GM12873 (cell line): ENCODE measurements at regions not wholly inside any gene's neighbourhood (a gene's known extent, or its start where the extent isn't known, plus 50 kb on each side); places are given as distances from the start of the nearest gene placed in this dataset.

ENCODE experiments used
- TF ChIP-seq, protein P1 (sequence below): IDR thresholded peaks from 2 replicates; pipeline ENCODE4 v1.5.1; 2012; ENCODE audit warnings: low read depth, mild to moderate bottlenecking, moderate library complexity, low read length, control low read depth; ENCODE audit not compliant: insufficient read depth; ENCODE audit errors: missing control alignments

DNA sequence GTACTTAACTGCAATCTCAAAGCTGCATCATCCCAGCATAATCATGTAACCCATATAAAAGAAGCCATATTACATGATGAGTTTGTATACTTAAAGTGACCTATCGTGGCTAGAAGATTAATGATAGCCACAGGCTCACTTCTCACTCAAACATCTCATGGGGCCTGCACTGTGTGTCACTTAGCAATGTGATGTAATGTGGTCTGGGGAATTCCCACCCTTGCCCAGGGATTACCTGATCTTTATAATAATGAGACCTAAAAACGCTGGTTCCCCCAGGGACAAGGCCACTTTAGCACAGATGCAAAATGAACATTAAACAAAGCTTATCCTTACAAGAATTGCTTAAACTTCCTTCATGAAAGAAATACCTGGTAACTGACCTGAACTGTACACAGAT is 427.1 kb upstream of the CNTNAP5 start:
- TF ChIP-seq, protein P1, sequence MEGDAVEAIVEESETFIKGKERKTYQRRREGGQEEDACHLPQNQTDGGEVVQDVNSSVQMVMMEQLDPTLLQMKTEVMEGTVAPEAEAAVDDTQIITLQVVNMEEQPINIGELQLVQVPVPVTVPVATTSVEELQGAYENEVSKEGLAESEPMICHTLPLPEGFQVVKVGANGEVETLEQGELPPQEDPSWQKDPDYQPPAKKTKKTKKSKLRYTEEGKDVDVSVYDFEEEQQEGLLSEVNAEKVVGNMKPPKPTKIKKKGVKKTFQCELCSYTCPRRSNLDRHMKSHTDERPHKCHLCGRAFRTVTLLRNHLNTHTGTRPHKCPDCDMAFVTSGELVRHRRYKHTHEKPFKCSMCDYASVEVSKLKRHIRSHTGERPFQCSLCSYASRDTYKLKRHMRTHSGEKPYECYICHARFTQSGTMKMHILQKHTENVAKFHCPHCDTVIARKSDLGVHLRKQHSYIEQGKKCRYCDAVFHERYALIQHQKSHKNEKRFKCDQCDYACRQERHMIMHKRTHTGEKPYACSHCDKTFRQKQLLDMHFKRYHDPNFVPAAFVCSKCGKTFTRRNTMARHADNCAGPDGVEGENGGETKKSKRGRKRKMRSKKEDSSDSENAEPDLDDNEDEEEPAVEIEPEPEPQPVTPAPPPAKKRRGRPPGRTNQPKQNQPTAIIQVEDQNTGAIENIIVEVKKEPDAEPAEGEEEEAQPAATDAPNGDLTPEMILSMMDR = no peak

DNA sequence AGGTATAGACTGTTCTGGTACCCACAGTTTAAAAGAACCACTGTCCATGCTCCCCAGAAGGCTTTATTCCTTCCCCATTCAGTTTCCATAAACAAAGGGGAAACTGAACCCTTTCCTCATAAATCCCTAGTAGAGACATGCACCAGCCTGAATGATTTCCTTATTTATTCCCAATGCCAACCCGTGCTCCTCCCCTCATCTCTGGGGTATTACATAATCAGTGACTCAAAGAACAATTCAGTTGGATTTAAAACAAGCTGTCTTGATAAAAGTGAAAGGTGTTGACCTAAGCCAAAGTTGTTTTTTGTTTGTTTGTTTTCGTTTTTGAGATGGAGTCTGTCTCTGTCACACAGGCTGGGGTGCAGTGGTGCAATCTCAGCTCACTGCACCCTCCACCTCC is 418.5 kb upstream of the CNTNAP5 start:
- TF ChIP-seq, protein P1 = no peak

DNA sequence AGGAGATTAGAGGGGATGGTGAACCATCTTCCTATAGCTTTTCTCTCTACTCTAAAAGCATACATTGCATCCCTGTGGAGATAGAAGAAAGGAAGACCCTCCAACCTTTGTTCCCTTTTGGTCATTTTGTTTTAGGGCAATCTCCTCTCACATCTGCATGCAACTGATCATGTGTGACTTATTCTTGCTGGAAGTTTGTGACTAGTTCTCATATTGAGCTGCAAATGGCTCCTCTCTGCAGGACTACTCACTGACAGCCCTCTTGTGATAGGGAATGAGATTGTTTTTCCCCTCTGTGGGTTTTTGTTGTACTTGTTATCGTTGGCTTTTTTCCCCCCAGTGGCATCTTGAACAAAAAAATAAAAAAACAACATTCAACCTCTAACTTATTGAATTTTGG is 416.0 kb upstream of the CNTNAP5 start:
- TF ChIP-seq, protein P1 = no peak

DNA sequence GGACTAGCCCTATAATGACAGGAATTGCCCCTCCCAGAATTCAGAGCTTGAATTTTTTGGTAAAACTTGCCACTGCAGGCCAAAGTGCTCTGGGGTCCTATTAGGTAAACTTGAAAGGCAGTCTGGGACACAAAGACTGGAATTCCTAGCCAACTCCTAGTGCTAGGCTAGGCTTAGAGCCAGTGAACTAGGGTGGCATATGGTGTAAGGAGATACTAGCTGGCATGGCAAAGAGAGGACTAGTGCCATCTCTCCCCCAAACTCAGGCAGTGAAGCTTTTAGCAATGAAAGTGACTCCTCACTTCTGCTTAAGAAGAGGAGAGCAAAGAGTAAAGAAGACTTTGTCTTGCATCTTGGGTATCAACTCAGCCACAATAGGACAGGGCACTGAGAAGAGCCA is 410.5 kb upstream of the CNTNAP5 start:
- TF ChIP-seq, protein P1 = no peak

DNA sequence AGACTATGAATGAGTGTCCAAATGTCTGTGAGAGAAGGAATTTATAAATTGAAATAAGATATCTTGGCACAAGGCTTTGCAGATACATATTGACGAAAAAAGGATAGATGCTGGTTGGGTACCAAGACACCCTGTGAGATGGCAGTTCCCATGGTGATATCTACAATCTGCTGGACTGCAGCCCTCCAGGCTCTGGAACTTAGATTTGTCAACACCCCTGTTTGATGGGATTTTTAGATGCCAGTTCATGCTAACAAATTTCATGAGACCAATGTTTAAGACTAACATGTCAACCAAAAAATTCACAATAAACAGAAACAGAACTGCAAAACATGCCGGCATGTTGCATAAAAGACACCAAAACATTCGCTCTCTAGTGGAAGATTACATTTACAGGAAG is 400.3 kb upstream of the CNTNAP5 start:
- TF ChIP-seq, protein P1 = no peak

DNA sequence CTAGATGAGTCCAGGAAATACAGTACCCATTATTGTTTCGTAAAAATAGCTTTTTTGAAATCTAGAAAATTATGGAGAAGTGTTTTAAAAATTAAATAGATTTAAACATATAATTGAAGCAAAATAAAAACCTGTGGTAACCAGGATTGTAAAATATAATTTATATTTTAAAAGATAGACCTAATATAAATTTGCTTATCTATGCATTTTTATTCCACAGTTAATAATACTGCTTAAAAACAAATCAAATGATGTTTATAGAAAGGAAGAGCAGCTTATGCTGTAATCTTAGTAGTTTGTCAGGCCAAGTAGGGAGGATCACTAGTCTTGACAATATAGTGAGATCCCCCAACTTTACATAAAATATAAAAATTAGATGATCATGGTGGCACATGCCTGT is 388.9 kb upstream of the CNTNAP5 start:
- TF ChIP-seq, protein P1 = no peak

DNA sequence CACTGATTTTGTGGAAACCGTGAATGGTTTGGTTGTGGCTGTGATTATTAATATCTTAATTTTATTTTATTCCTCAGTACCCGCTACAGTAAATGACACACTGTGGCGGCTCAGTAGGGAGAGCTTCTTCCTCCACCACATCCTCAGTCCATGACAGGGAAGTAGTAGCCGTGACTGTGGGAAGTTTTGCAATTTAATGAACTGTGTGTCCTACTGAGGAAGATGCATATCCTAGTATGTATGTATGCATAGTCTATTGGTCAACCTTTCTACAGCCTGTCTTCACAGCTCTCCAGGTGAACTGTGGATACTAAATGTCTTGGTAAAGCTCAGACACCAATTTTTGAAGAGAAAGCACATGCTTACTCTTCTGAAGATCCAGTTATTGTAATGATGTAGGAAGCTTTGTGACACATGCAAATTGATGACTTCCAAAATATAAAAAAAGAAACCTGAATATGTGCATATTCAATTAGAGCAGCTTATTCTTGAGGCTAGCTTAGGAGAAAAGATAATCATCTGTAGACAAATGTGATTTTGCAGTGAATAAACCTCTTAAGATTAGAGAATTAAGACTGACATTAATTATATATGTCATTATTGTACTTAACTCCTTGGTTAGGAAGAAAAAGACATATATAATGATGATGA is 384.3 kb upstream of the CNTNAP5 start:
- TF ChIP-seq, protein P1 = no peak

DNA sequence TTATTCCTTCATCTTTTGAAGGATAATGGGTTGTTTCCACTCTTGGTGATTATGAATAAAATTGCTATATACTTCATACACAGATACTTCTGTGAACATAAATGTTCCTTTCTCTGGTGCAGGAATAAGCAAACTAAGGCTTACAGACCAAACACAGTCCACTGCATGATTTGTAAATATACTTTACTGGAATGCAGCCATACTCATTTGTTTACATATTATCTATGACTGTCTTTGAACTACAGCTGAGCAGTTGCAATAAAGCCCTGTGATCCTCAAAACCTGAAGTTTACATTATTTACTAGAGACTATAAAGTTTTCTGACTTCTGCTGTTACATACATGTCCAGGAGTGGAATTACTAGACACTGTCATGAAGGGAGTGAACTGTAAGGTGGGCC is 381.0 kb upstream of the CNTNAP5 start:
- TF ChIP-seq, protein P1 = no peak
